GM18508 (cell line): ENCODE measurements at regions not wholly inside any gene's neighbourhood (a gene's known extent, or its start where the extent isn't known, plus 50 kb on each side); places are given as distances from the start of the nearest gene placed in this dataset.

Source experiments
- ATAC-seq: cut with Tn5 transposase; IDR thresholded peaks from one replicate; pipeline ENCODE4 v1.9.1; 2021; ENCODE audit warnings: moderate number of reproducible peaks; ENCODE audit not compliant: insufficient read depth, unreplicated experiment

DNA sequence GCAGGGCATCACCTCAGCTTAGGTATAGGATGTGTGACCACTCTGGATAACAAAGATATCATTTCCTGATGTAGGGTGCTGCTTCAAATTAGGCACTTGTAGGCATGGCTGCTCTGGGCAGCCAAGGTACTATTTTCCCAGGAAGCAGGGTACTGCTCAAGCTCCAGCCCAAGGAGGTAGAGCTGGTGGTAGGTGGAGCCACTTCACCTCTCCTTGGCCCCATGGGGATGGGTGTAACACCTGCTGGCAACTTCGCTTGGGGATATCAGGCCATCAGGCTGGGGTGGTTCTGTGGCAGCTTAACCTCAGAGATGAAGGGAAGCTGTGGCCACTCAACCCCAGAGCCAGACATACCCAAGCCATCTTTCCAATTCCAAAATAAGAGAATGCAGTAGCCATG lies 147.1 kb upstream of the IGF1R start:
- no peak for ATAC-seq

DNA sequence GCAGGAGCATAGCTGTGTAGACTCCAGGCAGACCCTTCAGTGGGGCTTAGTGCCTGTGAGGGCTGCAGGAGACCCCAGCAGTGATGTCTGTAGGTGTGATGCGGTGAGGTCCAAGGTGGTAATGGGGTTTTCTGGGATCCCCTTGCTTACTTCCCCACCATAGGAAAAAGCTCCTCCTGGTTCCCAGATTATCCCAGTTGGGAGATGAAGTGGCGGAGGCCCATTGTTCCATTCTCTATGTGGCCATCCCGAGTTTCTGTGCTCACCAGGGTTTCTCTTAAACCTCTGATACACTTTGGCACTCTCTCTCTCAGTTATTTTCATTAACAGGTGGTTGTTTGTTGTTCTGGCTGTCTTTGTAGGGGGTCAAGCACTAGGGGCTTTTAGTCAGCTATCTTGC lies 146.7 kb upstream of the IGF1R start:
- no peak for ATAC-seq

DNA sequence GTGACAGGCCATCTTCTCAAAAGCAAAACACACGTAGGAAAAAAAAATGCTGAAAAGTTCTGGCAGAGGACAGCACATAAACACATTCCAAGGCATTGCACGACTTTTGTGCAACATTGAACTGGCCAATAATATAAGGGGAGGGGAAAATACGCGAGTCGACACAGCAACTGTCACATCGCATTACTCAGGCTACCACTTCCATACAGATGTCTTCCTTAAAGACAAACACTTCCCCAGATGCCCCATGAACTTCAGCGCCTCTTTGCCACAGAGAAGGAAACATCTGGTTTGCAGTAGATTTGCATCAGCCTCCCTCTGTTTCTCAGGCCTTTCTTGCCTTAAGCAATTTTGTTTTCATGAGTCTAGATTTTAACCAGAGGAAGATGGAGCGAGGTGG lies 144.4 kb upstream of the IGF1R start:
- no peak for ATAC-seq

DNA sequence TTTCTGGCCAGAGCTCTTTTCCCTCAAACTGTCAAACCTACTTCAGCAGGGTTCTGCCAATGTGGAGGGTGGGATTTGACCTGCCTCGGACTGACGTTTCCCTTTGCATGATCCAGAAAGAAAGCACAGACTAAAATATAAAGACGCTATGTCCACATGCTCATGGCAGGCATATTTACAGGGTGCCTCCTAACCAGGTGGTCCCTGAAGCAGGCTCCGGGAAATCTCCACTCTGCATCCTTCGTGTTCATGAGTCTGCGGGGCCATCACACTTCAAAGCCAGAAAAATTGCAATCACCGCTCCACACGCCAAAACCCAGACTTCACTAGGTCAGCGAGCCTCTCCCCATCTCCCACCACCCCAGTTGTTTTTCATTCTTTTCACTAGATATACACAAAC lies 143.3 kb upstream of the IGF1R start:
- no peak for ATAC-seq

DNA sequence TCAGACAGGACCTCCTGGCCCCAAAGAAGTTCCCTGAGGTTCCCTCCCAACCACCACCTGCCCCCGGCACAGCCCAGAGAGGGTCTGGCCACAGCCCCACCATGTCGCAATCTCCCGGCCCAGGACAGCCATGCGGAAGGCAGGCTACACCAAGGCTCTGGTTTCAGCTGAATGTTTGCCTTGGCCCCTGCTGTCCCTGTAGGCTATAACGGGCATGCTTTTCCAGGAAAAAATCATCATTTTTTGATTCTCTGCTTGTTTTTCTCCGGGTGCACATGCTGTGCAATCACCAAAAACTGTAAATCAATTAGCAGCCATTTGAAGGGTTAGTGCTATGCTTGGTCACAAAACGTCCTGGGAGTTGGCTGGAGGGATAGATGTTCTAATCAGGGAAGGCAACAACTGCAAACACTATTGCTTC lies 142.7 kb upstream of the IGF1R start:
- no peak for ATAC-seq

DNA sequence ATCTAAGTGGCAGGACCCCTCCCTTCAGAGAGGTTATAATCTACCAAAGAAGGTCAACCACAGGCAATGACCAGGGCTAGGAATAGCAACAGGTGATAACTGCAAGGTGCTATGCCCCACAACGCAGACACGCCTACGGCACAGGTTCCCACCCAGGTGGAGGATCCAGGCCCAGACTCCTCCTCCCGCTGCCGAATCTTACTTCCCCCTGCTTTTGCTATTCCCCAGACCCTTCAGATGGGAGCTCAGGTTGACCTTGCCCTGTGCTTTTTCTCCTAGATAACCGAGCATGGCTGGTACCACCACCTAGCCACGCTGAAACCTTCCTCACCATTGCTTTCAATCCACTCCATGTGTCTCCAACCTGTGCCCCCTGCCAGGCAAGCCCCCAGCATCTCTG lies 142.2 kb upstream of the IGF1R start:
- ATAC-seq, result no peak

DNA sequence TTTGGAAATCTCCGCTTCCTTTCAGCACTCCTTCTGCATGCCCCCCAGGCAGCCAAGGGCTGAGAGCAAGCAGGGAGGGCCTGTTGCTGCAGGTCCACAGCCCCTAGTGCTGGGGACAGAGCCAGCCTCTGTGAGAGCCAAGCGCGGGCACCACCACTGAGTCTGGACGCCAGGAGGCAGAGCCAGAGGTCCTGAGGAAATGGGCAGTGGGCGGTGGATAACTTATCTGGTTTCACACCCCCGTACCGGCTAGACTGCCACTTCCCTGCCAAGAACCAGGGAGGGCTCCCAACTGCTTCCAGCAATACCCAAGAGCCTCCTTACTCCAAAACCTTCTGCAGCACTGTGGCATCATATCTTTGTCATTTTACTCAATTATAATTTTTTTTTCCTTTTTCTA lies 141.6 kb upstream of the IGF1R start:
- no peak for ATAC-seq

DNA sequence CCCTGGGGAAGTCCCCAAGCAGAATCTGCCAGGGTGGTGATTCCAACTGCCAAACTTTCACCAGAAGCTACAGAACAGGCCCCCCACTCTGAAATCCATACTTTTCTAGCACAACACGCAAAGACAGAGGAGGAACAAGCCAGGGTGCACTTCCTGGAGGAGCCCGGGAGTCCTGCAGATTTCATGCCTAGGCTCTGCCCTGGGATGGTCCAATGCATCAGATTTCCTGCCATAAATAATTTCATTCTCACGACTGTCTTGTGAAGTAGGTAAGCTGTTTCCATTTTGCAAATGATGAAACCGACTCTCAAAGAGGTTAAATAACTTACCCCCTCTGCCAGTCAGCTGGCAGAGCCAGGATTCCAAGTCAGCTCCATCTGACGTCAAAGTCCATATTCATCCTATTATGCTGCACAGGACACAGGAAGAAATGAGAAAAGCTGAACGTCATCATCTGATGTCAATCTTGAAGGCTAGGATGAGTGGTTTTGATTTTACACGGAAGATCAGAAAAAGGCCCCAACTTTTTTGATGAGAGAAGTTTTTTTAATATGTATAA lies 134.8 kb upstream of the IGF1R start:
- no peak for ATAC-seq

DNA sequence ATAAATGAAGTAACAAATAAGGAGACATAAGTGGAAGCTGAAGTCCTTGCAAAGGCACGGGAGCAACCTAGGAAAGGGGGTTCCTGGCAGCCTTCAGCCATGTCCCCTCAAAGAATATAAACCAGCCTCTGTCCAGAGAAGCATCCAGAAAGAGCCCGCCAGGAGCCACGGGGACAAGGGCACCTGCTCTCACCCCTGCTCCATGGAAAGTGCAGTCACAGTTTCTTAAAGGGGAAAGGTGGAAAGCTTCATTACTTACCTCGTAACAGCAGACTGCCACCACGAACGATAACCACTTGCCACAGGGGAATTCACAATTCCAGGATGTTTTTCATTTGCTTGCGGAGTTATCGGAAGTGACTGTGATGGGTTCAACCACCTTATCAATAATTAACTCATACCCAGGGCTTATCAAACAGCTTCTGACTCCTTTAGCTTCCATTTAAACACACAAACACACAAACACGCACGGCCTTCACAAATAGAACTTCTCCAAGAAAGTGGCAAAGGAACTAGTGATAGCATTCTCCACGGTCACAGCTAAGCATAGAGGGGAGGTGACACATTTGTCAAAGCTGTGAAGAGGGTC lies 134.2 kb upstream of the IGF1R start:
- ATAC-seq, result no peak

DNA sequence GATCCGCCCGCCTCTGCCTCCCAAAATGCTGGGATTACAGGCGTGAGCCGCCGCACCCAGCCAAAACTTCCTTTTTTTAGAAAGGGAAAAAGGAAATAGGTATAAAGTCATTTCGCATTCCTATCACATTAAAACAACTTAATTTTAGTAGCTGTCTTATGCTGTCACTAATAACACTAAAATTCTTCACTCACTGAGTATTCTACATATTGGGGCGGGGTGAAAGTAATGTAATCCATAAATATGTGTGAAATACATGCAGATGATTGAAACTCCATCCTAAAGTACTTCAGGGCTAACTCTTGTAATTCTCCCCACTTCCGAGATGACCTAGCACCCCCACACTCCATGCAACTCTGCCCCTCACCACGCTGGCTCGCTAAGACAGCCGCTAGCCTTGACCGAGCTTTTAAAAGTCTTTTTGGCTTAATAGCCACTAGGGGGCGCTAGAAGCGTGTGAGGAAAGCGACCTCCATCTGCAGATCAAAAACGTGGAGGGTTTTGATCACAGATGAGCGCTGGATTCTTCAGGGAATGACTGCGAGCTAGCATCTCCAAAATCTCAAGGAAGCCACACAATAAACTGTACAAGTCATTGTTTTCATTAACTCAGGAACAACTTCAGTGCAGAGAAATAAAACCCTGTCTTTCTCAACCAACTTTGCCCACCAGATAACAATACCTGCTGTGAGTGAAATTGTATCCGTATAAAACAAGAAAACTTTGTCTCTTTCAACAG lies 129.3 kb upstream of the IGF1R start:
- ATAC-seq, result peak; percentile 70

DNA sequence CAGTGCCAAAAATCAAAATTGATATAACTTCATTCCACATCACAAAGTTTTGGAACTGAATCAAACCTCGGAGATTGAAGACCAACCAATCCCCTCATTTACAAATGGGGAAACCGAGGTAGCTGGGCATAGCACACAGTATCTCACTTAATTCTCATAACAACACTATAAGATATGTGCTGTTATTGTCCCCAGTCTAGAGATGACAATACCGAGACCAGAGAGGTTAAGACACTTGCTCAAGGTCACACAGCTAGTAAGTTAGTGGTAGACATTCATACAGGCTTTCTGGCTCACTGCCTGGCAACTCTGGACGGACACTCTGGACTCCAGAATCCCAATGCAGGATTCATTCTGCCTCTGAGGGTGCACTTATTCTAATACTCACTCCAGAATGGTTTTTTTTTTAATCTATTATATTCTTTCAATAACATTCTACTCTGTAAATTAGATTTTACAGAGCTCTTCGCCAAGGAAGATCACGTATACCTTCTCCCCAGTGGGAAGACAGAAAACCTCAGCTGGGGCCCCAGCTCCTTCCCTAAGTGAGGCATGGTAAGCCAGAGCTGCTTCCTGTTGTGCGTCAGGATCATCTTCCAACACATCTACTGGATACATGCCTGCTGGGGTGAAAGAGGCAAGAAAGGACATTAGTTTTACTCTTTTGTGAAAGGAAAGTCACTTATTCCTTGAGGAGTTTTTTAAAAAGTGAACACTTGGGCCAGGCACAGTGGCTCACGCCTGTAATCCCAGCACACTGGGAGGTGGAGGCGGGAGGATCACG lies 128.4 kb upstream of the IGF1R start:
- no peak for ATAC-seq

DNA sequence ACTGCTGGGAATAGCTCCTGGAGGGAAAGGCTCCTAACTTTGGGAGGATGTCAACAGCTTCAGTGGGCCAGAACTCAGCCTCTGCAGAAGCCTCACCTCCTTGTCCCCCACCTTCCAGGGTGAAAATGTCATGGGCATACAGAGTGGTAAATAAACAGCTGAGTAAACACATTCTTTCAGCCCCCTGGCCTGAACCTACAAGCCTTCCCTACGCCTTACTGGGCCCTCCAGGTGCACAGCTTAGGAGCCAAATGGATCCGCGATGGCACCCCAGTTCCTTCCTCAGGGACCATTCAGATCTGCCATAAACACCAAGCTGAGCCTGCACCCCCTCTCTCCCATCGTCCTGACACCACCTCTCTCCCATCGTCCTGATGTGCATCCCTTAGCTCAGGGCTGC lies 126.2 kb upstream of the IGF1R start:
- no peak for ATAC-seq

DNA sequence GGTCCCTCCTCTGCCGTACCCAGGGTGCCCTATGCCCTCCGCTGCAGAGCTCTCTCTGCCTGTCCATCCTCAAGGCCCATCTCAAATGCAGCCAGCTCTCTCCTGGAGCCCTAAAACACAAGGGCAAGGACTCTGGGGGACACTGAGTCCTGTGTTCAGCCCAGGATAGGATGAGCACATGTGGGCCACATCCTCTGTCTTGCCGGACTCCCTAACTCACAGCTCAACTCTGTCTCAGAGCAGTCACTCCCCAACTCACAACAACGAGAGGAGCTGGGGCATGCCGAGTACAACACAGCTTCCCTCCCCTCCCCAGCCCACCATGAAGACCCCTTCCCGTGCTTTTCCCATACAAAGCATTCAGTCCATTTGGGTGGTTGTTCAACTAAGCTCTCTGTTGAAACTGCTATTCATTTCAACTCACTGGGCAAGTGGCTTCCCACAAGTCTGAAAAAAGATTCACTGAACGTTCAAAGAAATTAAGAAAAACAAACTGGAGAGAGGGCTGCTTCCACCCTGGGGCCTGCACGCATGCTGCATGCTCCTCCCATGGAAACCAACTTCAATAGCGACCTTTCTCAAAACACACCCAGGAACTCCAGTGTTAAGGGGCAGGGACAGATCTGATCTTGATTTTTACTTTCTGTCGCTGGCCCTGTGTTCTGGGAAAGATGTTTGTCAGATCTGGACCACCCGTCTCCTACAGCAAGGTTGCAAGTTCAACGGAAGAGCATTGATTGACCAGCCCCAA lies 124.3 kb upstream of the IGF1R start:
- ATAC-seq, result no peak

DNA sequence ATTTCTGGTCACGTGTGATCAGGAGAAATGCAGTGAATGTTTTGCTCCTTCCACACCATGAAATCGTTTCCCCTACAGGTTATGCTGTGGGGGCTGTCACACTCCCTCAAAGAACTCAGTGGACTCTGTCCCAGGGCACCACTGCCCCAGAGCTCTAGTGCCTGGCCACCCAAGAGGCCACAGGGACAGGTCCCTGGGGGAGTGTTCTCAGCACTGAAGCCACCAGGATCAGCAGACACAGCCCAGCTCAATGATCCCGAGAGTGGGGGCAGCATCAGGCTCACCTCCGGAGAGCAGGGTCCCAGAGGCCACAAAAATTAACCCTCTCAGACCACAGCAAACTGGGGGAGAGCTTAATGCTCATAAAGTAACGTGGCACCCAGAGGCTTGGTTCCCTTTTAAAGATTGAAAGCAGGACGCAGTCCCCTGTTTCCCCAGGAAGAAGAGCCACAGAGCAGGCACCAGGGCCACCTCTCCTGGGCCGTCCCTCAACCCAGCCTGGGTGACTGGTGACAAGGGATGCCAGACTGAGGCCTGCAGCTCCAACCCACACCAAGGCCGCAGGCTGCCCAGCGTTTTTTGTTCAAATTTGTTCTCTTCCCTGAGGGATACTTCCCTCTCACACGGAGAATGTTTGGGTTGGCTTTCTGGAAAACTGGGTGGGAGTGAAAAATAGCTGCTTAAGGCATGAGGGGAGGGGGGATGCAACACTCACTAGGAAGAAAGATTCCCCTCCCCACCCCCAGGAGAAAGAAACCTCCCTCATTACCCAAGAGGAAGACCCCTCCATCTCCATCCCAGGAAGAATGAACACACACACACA lies 123.3 kb upstream of the IGF1R start:
- no peak for ATAC-seq

DNA sequence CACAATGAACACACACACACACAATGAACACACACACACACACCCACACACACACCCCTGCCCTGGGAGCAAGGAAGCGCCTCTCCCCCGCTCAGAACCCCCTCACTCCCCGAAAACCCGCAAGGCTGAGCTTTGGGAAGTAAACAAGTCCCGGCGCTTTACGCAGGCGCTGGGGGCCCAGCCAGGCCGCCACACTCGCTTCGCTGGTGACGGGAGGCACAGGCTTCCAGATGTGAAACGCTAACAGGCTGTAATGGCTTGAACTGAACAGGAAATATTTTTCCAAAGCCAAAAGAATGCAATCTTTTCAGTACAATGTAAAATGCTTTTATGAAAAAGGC lies 122.7 kb upstream of the IGF1R start:
- no peak for ATAC-seq

DNA sequence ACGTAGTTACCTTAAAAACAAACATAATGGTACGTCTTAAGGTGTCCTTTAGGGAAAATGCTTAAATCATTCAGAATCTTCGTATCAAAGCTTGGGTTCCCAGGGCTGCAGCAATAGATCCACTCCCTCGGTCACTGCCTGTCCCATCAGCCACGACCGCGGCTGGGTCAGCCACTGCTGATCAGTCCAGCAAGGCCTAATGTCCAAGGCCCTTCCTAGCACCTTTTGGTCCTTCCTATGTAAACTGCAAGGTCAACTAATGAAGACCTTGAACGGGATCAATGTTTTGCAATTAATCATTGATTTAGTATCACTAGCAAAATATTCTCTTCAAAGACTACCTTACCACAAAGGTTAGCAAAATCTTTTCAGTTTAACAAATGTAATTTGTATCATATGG lies 122.2 kb upstream of the IGF1R start:
- ATAC-seq, result no peak

DNA sequence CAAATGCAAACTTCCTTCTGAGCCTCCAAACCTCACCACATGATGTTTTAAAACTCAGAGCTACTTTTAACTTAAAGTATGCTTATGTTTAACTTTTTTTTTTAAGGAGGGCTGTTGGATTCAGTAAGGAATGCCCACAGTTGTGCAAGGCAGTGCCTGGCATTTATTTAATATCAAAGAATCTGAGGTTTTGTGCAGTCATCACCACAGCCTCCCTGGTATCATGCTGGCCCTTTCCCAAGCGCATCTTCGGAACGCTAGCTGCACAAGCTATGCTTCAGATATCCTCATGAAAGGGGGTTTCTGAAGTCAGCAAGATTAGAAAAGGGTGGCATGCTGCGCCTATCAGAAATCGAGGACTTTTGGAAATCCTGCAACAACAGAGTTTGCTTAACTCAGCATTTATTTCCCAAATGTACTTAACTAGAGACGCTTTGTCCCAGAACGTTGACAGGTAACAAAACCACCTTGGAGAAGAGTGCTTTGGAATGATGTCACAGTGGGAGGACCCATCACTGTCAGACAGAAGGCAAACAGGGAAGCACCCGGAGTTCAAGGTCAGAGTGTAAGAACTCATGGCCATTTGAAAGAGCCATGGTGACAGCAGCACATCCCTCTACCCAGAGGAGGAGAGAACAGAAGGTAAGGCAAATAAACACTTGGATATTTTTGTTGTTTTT lies 120.2 kb upstream of the IGF1R start:
- no peak for ATAC-seq

DNA sequence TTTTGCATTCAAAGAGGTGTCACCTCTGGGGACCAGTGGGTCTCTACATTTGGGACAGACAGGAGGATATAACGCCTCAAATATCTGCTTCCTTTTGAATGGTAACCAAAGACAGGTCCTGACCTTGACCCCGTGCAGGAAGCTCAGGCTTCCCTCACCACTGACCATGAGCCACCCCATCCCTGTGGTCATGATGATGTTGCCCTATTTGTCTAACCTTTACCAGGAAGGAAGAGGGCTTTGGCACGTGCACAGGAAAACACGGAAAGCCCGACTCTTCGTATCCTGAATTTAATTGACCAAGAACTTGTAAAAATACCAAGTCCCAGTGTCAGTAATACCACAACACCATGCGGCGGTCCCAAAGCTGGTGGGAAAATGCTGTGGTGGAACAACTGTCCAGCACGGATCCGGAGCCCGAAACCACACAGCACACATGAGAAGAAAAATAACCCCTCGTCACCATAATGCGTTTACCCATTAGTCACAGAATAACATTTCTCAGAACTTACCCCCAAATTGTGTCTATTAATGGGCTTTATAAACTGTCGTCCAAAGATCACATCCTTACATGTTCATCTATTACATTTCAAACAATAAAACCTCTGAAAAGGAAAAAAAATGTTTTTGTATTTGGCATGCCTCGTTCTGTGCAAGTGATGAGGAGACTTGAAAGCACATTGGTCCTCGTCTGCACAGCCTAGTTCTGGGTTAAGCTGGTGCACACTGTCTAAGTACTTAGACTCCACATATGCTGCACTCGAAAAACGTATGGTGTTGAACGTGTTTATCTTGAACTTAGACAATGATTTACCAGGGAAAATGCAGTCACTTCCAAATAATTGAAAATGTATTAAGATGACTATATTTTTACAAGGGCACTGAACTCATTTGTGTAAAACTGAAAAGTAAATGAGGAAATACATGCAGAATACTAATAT lies 118.9 kb upstream of the IGF1R start:
- ATAC-seq, result no peak
